ENCODE measurements at regions not wholly inside any gene's neighbourhood (a gene's known extent, or its start where the extent isn't known, plus 50 kb on each side); places are given as distances from the start of the nearest gene placed in this dataset.

GRCh38 chr13:91168386-91168711 lies 179.1 kb upstream of the MIR17HG start:
- Histone ChIP-seq H3F3A (replicated peaks; ENCODE audit: low read depth) (no peaks in the 10 kb centered on the region), H3K27me3 (ENCODE audit: insufficient read depth) (no peaks in the 10 kb centered on the region), H3K4me2 (no peak overlapping the region), H4K20me1 (replicated peaks; ENCODE audit: insufficient read depth) (no peaks in the 10 kb centered on the region), H3K9me2 (ENCODE audit: insufficient read depth) (0 out of 2 replicates have a peak, but pooled peaks cover 3% of the 10 kb centered on the region), H3K79me2 (replicated peaks; ENCODE audit: insufficient read depth) (no peaks in the 10 kb centered on the region), H3K27ac (ENCODE audit: low read depth) (no peak overlapping the region), H3K4me1 (ENCODE audit: insufficient read depth) (0 out of 2 replicates have a peak, but pooled peaks cover 4% of the 10 kb centered on the region), H3K4me3 (no peak overlapping the region), H3K36me3 (ENCODE audit: insufficient read depth) (no peaks in the 10 kb centered on the region), H2AFZ (no peak overlapping the region)
- TF ChIP-seq ZNF462 (CRISPR knock-in tag; IDR thresholded peaks at IDR 0.05) (no peak), NANOG (IDR thresholded peaks at IDR 0.05; ENCODE audit: borderline replicate concordance) (no peak), CREB1 (CRISPR knock-in tag; IDR thresholded peaks at IDR 0.05; ENCODE audit: low read depth) (no peak), POLR2AphosphoS5 (IDR thresholded peaks at IDR 0.05; ENCODE audit: low read depth) (no peak), REST (IDR thresholded peaks at IDR 0.05; ENCODE audit: unreplicated experiment) (no peak), CTCF (conservative IDR thresholded peaks at IDR 0.05; ENCODE audit: low read depth in 2 of 2) (no peak), JUNB (IDR thresholded peaks at IDR 0.05; ENCODE audit: unreplicated experiment) (no peak), EZH2 (IDR thresholded peaks at IDR 0.05; ENCODE audit: low read depth, unreplicated experiment) (no peak), ZNF114 (CRISPR knock-in tag; IDR thresholded peaks at IDR 0.05) (no peak)
- H3K9me3 Mint-ChIP-seq: no peaks in the 10 kb centered on the region
- no peak for ATAC-seq
- H3K27me3 Mint-ChIP-seq (ENCODE audit: insufficient read depth, low read depth, poor library complexity): no peaks in the 10 kb centered on the region
- H3K27ac Mint-ChIP-seq: no peak overlapping the region
- no peak overlapping the region for H3K4me3 Mint-ChIP-seq
- DNase-seq (ENCODE audit: low spot score): no peak
- peaks cover 12% of the 10 kb centered on the region for H3K4me1 Mint-ChIP-seq
- H3K36me3 Mint-ChIP-seq (ENCODE audit: low read depth): no peaks in the 10 kb centered on the region

Measured in GM23338 (cell line).